ENCODE measurements at regions not wholly inside any gene's neighbourhood (a gene's known extent, or its start where the extent isn't known, plus 50 kb on each side); places are given as distances from the start of the nearest gene placed in this dataset.

GRCh38 chr3:99186016-99186415 lies 284.5 kb upstream of the DCBLD2 start:
- TF ChIP-seq CTCF (IDR thresholded peaks at IDR 0.05) (no peak), POLR2A (IDR thresholded peaks at IDR 0.05) (no peak), EP300 (IDR thresholded peaks at IDR 0.05) (no peak)

All from gastroesophageal sphincter (tissue), 3 donors.